Heart right ventricle (tissue), 16 donors: ENCODE measurements at regions not wholly inside any gene's neighbourhood (a gene's known extent, or its start where the extent isn't known, plus 50 kb on each side); places are given as distances from the start of the nearest gene placed in this dataset.

Experiments
- ATAC-seq, 8 donors: fragments of 200-7000 bp; cut with Tn5 transposase; one replicate each; pipeline ENCODE4 v1.9.1; 2020; ENCODE audit warnings: mild to moderate bottlenecking in 8 of 8, moderate library complexity in 8 of 8, moderate number of reproducible peaks in 1 of 8
- DNase-seq, 2 donors: peaks; one replicate each; pipeline ENCODE4 v3.0.0-alpha.2; 2020
- H3K27ac ChIP-seq, 10 donors: fragments of 200-600 bp; sonication (generic) in 2 of 10; one replicate each; pipeline versions ENCODE4 v1.5.0 to v1.8.0; 2020 to 2022; ENCODE audit warnings: mild to moderate bottlenecking in 3 of 10
- H3K27me3 ChIP-seq, 7 donors: fragments of 200-600 bp; one replicate each; pipeline ENCODE4 v1.8.0; 2021 to 2022; ENCODE audit warnings: mild to moderate bottlenecking in 2 of 7
- H3K36me3 ChIP-seq, 9 donors: fragments of 200-600 bp; sonication (generic) in 1 of 9; one replicate each; pipeline versions ENCODE4 v1.5.0 to v1.8.0; 2020 to 2022; ENCODE audit warnings: mild to moderate bottlenecking in 2 of 9
- H3K4me1 ChIP-seq, 9 donors: fragments of 200-600 bp; sonication (generic) in 1 of 9; one replicate each; pipeline versions ENCODE4 v1.5.0 to v1.8.0; 2020 to 2022; ENCODE audit warnings: mild to moderate bottlenecking in 4 of 9
- H3K4me3 ChIP-seq, 10 donors: fragments of 200-600 bp; sonication (generic) in 2 of 10; one replicate each; pipeline versions ENCODE4 v1.5.0 to v1.8.0; 2020 to 2022; ENCODE audit warnings: mild to moderate bottlenecking in 7 of 10, moderate library complexity in 2 of 10
- H3K9me3 ChIP-seq, 11 donors: fragments of 200-600 bp in 10 of 11; sonication (generic) in 2 of 11; one replicate each; pipeline versions ENCODE4 v1.5.0 to v1.8.0; 2013 to 2022; ENCODE audit warnings: mild to moderate bottlenecking in 2 of 11, control low read depth in 1 of 11, moderate library complexity in 1 of 11
- WGBS, 2 donors: extraction: QIAGEN DNeasy Blood & Tissue Kit; methylation state at CpG; one replicate each; pipeline ENCODE4 v1.1.7; 2013; ENCODE audit warnings: inconsistent platforms in 1 of 2; 5-methylcytosine and 5-hydroxymethylcytosine counted together
- intact Hi-C, 10 donors: fragments of 100-400 bp; cut with DNase I; formaldehyde crosslinking; loops; one replicate each; pipeline versions ENCODE4 v1.11.1 to v1.14.2; 2022
- TF ChIP-seq, protein P1 (sequence below), 9 donors: fragments of 200-600 bp; sonication (generic) in 2 of 9; IDR thresholded peaks; one replicate each; pipeline versions ENCODE4 v1.5.0 to v1.8.0; 2021 to 2022; ENCODE audit warnings: antibody characterized with exemption in 9 of 9, mild to moderate bottlenecking in 5 of 9, moderate library complexity in 1 of 9
- donor health status: Arrhythmogenic right ventricular cardiomyopathy.
- donor health status: ischemic (EF 13 %, LVEDD 7.1; RV severe dilation, severe dysfunction).
- donor health status: healthy with polysubstance abuse.
- donor health status: DM: no; HTN: yes; CAD: no.
- donor health status: DM: no; HTN: no; CAD: no.
- donor health status: ischemic (EF 25% LVEDD 6.9; RV normal size, moderate dysfunction).
- donor health status: ischemic (EF 25% LVEDD 5.7; RV mildly dilated, moderate dysfunction).
- donor health status: healthy.
- donor health status: DM: yes; HTN: yes; CAD: no.
- donor health status: Ischemic cardiomyopathy.
- donor health status: ischemic (EF 35%, LVEDD 5.7; RV mildly dilated, moderate dysfunction).
- donor health status: nonischemic (EF 11% LVEDD 7.7; RV severe dilation, severe dysfunction).
- donor health status: DM: yes; HTN: yes; CAD: no.
- donor health status: PGD.
- donor health status: ischemic (EF 29% LVEDD 5.4; RV normal size, mild dysfunction).
- donor health status: nonischemic (EF 23%, LVEDD 6.1; RV moderate dilation, normal function).

DNA sequence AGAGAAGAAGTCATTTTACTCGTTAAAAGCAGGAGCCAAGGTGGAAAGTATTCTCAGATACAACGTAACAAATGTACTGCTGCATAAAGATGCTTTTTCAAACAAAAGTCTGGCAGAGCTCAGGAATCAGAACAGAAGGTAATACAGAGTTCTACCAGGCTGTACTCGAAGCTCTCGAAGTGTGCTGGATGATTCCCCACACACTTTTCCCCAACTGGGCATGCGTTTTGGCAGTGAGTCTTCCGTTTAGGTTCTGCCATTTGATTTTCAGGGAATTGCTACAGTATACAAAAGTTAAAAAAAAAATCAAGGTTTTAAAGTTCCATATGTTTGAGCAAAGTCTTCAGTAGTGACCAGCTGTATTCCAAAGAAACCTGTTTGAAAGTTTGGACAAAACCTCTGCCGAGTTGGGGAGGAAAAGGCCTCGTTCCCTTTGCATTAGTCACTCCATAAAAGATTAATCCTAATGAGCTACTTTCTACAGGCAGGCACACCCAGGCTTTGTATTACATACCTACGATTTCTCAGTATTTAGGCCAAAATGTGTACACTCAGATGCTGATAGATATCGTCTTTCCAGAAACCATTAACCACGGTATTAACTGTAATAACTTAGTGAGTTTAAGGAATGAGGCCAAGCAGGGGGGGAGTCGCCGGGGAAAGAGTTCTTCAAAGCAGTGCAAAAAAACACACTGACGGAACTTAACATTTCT, 477.1 kb downstream of the LMO4 start:
- 69 to 75% methylated on average over 14 of the region's 14 CpGs for WGBS, 2 donors
- no peak for ATAC-seq
- H3K4me1 ChIP-seq = no peaks in the 10 kb centered on the region
- H3K4me3 ChIP-seq = no peak overlapping the region
- DNase-seq = no peak
- TF ChIP-seq, protein P1, sequence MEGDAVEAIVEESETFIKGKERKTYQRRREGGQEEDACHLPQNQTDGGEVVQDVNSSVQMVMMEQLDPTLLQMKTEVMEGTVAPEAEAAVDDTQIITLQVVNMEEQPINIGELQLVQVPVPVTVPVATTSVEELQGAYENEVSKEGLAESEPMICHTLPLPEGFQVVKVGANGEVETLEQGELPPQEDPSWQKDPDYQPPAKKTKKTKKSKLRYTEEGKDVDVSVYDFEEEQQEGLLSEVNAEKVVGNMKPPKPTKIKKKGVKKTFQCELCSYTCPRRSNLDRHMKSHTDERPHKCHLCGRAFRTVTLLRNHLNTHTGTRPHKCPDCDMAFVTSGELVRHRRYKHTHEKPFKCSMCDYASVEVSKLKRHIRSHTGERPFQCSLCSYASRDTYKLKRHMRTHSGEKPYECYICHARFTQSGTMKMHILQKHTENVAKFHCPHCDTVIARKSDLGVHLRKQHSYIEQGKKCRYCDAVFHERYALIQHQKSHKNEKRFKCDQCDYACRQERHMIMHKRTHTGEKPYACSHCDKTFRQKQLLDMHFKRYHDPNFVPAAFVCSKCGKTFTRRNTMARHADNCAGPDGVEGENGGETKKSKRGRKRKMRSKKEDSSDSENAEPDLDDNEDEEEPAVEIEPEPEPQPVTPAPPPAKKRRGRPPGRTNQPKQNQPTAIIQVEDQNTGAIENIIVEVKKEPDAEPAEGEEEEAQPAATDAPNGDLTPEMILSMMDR (IDR thresholded peaks at IDR 0.05) = no peak
- peaks cover 0 to under 1% (median 0%) of the 10 kb centered on the region in 11 donors for H3K9me3 ChIP-seq
- H3K27me3 ChIP-seq = no peaks in the 10 kb centered on the region
- H3K27ac ChIP-seq = no peak overlapping the region
- no peaks in the 10 kb centered on the region for H3K36me3 ChIP-seq
- intact Hi-C loops = no loop called here

GRCh38 chr1:87806379-87807094, 477.9 kb downstream of the LMO4 start:
- H3K27ac ChIP-seq = no peak overlapping the region
- 75% methylated on average over 6 of the region's 6 CpGs for WGBS, 2 donors
- no peaks in the 10 kb centered on the region for H3K9me3 ChIP-seq
- intact Hi-C loops = no loop called here
- H3K4me1 ChIP-seq = no peaks in the 10 kb centered on the region
- TF ChIP-seq, protein P1 (IDR thresholded peaks at IDR 0.05) = no peak
- no peaks in the 10 kb centered on the region for H3K36me3 ChIP-seq
- no peaks in the 10 kb centered on the region for H3K27me3 ChIP-seq
- H3K4me3 ChIP-seq = no peak overlapping the region
- ATAC-seq = no peak
- no peak for DNase-seq

DNA sequence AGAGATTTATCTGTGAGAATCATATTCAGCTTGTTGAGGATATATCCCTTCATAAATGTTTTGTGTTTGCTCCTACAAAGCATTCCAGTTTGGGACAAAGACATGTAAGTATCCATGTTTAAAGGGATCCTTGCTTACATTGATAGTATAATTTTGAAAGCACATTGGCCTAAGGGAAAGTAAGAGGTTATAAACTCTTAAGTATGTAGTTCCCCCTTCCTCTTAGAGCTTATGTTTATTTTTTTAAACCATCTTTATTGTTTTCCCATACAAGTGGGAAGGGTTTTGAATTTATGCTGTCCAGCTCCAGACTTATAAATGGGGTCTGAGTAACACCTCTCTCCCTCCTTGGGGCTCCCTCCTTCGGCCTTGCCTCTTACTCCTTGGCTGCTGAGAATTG, 481.5 kb downstream of the LMO4 start:
- TF ChIP-seq, protein P1 (IDR thresholded peaks at IDR 0.05) = no peak
- DNase-seq (no peak), ATAC-seq (no peak)
- Histone ChIP-seq H3K36me3 (no peaks in the 10 kb centered on the region), H3K27ac (no peak overlapping the region), H3K4me3 (no peak overlapping the region), H3K9me3 (no peaks in the 10 kb centered on the region), H3K4me1 (peaks cover 0 to under 1% (median 0%) of the 10 kb centered on the region in 9 donors), H3K27me3 (no peaks in the 10 kb centered on the region)
- 76 to 82% methylated on average over 1 of the region's 1 CpG for WGBS, 2 donors
- intact Hi-C loops = loop anchor here in 1 of 10 donors (10.0 kb wide), 1 partner anchor 475 kb away; no protein-coding TSS in a partner anchor

DNA sequence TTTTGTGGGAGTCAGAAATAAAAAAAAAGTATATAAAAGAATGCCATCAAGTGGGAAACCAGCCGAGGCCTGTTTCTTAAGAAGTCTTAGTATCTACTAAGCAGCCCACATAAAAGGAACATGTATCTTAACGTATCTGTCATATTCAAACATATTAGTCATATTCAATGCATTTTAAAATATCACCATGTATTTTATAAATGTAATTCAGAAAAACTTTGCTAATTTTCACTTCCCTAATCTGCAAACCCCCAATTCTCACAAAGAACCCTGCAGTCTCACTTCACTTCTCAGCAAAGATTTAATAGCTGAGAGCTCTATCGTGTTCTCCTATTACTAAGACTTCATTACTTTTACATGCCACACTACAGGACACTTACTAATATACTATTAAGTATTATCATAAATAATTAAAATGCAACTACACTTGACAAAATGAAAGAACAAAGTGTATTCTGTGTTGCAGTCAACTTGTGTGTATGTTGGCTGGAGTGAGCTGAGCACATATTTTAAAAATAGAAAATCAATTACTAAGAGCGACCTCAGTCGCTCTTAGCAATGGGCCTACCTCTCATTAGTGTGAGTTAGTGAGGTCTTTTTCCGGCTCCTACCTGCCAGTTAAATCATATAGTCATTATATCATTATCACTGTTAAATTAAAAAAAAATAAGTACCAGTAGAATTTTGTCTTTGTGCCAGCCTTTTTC, 484.3 kb downstream of the LMO4 start:
- intact Hi-C loops = loop anchor here in 1 of 10 donors (10.0 kb wide), 1 partner anchor 478 kb away; no protein-coding TSS in a partner anchor
- Histone ChIP-seq H3K27me3 (no peaks in the 10 kb centered on the region), H3K36me3 (no peaks in the 10 kb centered on the region), H3K27ac (no peak overlapping the region), H3K4me3 (no peak overlapping the region), H3K9me3 (no peaks in the 10 kb centered on the region), H3K4me1 (peaks cover 0 to 3% (median 0%) of the 10 kb centered on the region in 9 donors)
- ATAC-seq (no peak), DNase-seq (no peak)
- WGBS, 2 donors = 78 to 83% methylated on average over 6 of the region's 6 CpGs
- TF ChIP-seq, protein P1 (IDR thresholded peaks at IDR 0.05) = no peak
